ENCODE measurements at regions not wholly inside any gene's neighbourhood (a gene's known extent, or its start where the extent isn't known, plus 50 kb on each side); places are given as distances from the start of the nearest gene placed in this dataset.
"Not testable (repeated sequence)": the region's sequence is repeated elsewhere in the genome, so short reads cannot be mapped to it uniquely, and the experiment has no call there.

DNA sequence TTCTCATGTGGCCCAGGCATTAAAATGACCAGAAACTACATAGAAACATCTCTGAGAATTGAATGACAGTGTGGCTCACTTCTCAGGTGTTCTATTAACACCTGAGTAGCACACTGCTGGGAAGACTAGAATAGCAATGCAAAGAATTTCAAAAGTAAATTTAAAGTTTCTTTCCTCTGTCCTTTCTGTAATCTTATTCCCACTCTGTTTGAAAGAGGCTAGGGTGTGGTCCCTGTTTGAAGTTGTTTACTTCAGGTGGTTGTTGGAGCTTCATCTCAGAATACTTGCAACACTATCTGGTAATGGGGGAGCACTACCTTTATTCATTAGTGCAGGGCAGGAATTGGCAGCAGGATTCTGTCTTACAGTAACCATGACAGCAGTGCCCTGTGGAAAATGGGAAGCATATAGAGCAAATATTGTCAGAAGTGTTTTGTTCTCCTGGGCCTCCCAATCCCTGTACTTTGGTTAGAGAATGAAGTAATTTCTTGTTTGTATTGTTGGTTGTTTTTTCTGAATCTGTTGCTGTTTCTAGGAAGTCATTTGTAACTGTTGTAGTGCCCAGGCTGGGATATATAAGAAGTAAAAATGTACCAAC is 1210.2 kb upstream of the ATXN8OS start:
- Histone ChIP-seq H3K27ac (no peak overlapping the region), H3K4me1 (ENCODE audit: low read depth) (no peaks in the 10 kb centered on the region), H3K27me3 (no peaks in the 10 kb centered on the region), H3K36me3 (no peaks in the 10 kb centered on the region), H3K4me3 (no peak overlapping the region), H3K9me3 (ENCODE audit: low read depth) (no peaks in the 10 kb centered on the region)
- TF ChIP-seq CTCF (IDR thresholded peaks at IDR 0.05; ENCODE audit: low read depth, low read length): no peak
- DNase-seq (ENCODE audit: low read depth in 1 of 2, low spot score in 1 of 2): no peak

DNA sequence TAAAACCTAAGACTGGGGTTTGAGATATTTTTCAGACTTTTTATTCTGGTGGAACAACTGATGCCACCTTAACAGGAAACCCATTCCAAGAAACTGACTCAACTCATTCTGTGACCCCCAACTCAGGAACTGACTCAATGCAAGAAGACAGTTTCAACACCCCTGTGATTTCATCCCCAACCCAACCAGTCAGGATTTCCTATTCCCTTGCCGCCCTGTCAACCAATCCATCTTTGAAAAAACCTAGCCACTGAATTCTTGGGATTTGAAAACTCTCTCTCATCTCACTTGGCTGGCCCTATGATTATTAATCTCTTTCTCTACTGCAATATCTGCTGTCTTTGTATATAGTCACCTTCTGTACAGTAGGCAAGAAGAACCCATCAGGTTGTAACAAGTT is 1211.9 kb upstream of the ATXN8OS start:
- Histone ChIP-seq H3K27ac (no peak overlapping the region), H3K36me3 (no peaks in the 10 kb centered on the region), H3K27me3 (no peaks in the 10 kb centered on the region), H3K4me3 (no peak overlapping the region), H3K9me3 (ENCODE audit: low read depth) (no peaks in the 10 kb centered on the region), H3K4me1 (ENCODE audit: low read depth) (no peaks in the 10 kb centered on the region)
- DNase-seq (ENCODE audit: low read depth in 1 of 2, low spot score in 1 of 2): no peak
- TF ChIP-seq CTCF (IDR thresholded peaks at IDR 0.05; ENCODE audit: low read depth, low read length): no peak

GRCh38 chr13:68893721-68894120 is 1213.9 kb upstream of the ATXN8OS start:
- not testable (repeated sequence) for H3K4me3 ChIP-seq; H3K27me3 ChIP-seq; DNase-seq (ENCODE audit: low read depth in 1 of 2, low spot score in 1 of 2); H3K4me1 ChIP-seq (ENCODE audit: low read depth); H3K36me3 ChIP-seq; H3K9me3 ChIP-seq (ENCODE audit: low read depth); H3K27ac ChIP-seq

DNA sequence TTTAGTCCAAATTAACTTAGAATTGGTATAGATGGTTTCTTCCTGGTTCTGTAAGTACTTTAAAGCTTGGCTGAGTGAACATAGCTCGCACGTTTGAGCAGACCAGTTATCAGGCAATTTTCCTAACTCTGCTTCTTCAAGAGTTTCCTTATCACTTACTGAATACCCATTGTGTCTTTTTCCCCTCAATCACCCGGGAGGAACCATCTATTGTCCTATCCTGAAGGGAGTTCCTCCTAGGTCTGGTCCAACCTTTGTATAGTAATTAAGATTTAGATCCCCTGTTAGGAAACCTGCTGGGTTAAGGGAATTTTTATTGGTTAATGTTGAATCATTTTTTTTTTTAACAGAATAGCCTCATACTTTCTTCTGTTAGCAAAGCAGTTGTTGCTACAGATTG is 1215.0 kb upstream of the ATXN8OS start:
- not testable (repeated sequence) for H3K4me3 ChIP-seq; H3K36me3 ChIP-seq; H3K27me3 ChIP-seq; H3K9me3 ChIP-seq (ENCODE audit: low read depth); DNase-seq (ENCODE audit: low read depth in 1 of 2, low spot score in 1 of 2); H3K4me1 ChIP-seq (ENCODE audit: low read depth); H3K27ac ChIP-seq

- not testable (repeated sequence) for H3K36me3 ChIP-seq; H3K9me3 ChIP-seq (ENCODE audit: low read depth); H3K4me3 ChIP-seq; H3K4me1 ChIP-seq (ENCODE audit: low read depth); H3K27ac ChIP-seq; DNase-seq (ENCODE audit: low read depth in 1 of 2, low spot score in 1 of 2); H3K27me3 ChIP-seq
Measured at GRCh38 chr13:68890101-68890500, 1217.5 kb upstream of the ATXN8OS start.

DNA sequence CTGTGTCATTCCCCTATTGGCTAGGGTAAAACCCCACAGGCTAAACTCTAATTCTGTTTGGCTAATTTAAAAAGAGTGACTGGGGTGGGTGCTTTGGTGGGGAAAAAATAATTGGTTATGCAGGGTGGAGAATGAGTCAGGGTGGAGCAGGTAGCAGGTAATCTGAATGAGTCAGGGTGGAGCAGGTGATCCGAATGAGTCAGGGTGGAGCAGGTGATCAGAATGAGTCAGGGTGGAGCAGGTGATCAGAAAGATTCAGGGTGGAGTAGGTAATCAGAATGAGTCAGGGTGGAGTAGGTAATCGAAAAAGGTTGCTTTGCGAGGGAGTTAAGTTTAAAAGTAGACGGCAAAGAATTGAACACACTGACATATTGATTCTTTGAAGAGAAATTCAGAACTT is 1218.8 kb upstream of the ATXN8OS start:
- no peak overlapping the region for H3K27ac ChIP-seq
- TF ChIP-seq CTCF (IDR thresholded peaks at IDR 0.05; ENCODE audit: low read depth, low read length): no peak
- no peaks in the 10 kb centered on the region for H3K4me1 ChIP-seq (ENCODE audit: low read depth)
- no peak for DNase-seq (ENCODE audit: low read depth in 1 of 2, low spot score in 1 of 2)
- H3K9me3 ChIP-seq (ENCODE audit: low read depth): no peaks in the 10 kb centered on the region
- no peaks in the 10 kb centered on the region for H3K36me3 ChIP-seq
- no peak overlapping the region for H3K4me3 ChIP-seq
- no peaks in the 10 kb centered on the region for H3K27me3 ChIP-seq

DNA sequence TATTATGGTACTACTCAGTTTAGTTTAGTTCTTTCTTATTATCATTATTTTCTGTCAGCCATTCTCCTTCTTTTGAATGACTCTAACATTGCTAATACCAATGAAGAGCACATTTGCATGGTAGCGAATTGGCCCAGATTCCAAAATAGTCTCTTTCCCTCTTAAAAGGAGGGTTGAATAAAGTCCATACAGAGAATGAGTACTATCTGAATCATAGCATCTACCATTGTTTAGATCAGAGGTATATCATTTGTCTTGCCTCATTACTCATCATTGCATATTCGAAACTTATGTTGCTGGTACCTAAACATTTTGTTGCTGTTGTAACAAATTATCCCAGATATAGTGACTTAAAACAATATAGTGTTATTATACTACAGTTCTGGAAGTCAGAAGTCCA is 1235.3 kb upstream of the ATXN8OS start:
- no peak for DNase-seq (ENCODE audit: low read depth in 1 of 2, low spot score in 1 of 2)
- no peak overlapping the region for H3K4me3 ChIP-seq
- no peak for TF ChIP-seq CTCF (IDR thresholded peaks at IDR 0.05; ENCODE audit: low read depth, low read length)
- no peaks in the 10 kb centered on the region for H3K27me3 ChIP-seq
- no peaks in the 10 kb centered on the region for H3K4me1 ChIP-seq (ENCODE audit: low read depth)
- no peaks in the 10 kb centered on the region for H3K9me3 ChIP-seq (ENCODE audit: low read depth)
- no peak overlapping the region for H3K27ac ChIP-seq
- no peaks in the 10 kb centered on the region for H3K36me3 ChIP-seq
